RPMI8226 (cell line): ENCODE measurements at regions not wholly inside any gene's neighbourhood (a gene's known extent, or its start where the extent isn't known, plus 50 kb on each side); places are given as distances from the start of the nearest gene placed in this dataset.

Source experiments
- DNase-seq: peaks from one replicate; pipeline ENCODE4 v3.0.0-alpha.2; 2015

GRCh38 chr15:88312941-88313579 is 56.5 kb upstream of the NTRK3 start:
- DNase-seq: no peak

DNA sequence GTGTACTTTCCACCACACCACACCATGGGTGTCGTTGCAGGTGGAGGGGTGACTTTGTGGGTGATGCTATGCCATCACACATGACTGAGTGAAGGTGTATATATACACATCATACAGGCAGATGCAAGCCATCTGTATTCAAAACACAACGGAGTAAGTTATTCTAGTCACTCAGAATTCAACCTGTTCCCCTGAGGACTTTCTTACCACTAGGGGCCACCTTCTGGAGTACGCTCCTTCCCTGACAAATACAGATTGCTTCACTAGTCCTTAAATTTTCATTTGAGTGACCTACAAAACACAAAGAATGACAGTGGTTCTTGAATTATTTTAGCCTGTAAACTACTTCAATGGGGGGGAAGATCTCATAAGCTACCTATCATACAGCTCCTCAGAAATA is 52.8 kb upstream of the NTRK3 start:
- DNase-seq: no peak

DNA sequence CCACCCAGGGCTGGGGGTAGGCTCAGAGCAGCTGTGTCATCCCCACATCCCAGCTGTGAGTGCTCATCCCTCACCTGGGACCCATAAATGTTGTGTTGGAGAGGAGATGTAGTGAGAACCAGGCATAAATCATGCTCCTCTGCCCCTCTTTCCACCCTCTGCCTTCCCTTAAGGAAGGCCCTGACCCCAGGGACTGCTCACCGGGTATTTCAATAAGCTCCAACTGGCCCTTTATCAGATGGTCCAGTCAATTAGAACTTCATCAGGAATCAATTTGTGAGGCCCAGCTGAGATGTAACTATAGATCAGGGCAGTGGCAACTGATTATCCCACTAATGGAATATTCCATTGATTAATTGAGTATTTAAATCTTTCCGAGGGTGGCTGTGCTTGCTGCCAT is 50.8 kb upstream of the NTRK3 start:
- DNase-seq: no peak
